ENCODE measurements at regions not wholly inside any gene's neighbourhood (a gene's known extent, or its start where the extent isn't known, plus 50 kb on each side); places are given as distances from the start of the nearest gene placed in this dataset.

- Histone ChIP-seq H3K9ac (ENCODE audit: low read depth in 1 of 2, low read length in 2 of 2) (no peak overlapping the region), H3K36me3 (ENCODE audit: control insufficient read depth in 1 of 2, insufficient read depth in 2 of 2, low read length in 2 of 2) (no peaks in the 10 kb centered on the region), H3K27ac (ENCODE audit: low read depth, low read length) (no peak overlapping the region), H3K4me3 (ENCODE audit: low read depth in 1 of 2, low read length in 2 of 2) (no peak overlapping the region), H3K9me3 (ENCODE audit: control insufficient read depth in 1 of 2, low read length in 2 of 2) (peaks cover 2 to 9% of the 10 kb centered on the region in 2 donors), H3K4me1 (ENCODE audit: control insufficient read depth in 1 of 2, insufficient read depth in 2 of 2, low read length in 2 of 2) (no peaks in the 10 kb centered on the region), H3K27me3 (ENCODE audit: control insufficient read depth in 1 of 2, insufficient read depth in 2 of 2, low read length in 2 of 2) (no peaks in the 10 kb centered on the region)
Observed at GRCh38 chr17:14749269-14749668, 448.4 kb downstream of the HS3ST3B1 start.

GRCh38 chr17:14748036-14748710 is 447.3 kb downstream of the HS3ST3B1 start:
- H3K9ac ChIP-seq (ENCODE audit: low read depth in 1 of 2, low read length in 2 of 2) = no peak overlapping the region
- H3K4me3 ChIP-seq (ENCODE audit: low read depth in 1 of 2, low read length in 2 of 2) = no peak overlapping the region
- no peaks in the 10 kb centered on the region for H3K27me3 ChIP-seq (ENCODE audit: control insufficient read depth in 1 of 2, insufficient read depth in 2 of 2, low read length in 2 of 2)
- peaks cover 2 to 9% of the 10 kb centered on the region in 2 donors for H3K9me3 ChIP-seq (ENCODE audit: control insufficient read depth in 1 of 2, low read length in 2 of 2)
- no peak overlapping the region for H3K27ac ChIP-seq (ENCODE audit: low read depth, low read length)
- H3K36me3 ChIP-seq (ENCODE audit: control insufficient read depth in 1 of 2, insufficient read depth in 2 of 2, low read length in 2 of 2) = no peaks in the 10 kb centered on the region
- no peaks in the 10 kb centered on the region for H3K4me1 ChIP-seq (ENCODE audit: control insufficient read depth in 1 of 2, insufficient read depth in 2 of 2, low read length in 2 of 2)

- Histone ChIP-seq H3K36me3 (ENCODE audit: control insufficient read depth in 1 of 2, insufficient read depth in 2 of 2, low read length in 2 of 2) (no peaks in the 10 kb centered on the region), H3K4me1 (ENCODE audit: control insufficient read depth in 1 of 2, insufficient read depth in 2 of 2, low read length in 2 of 2) (no peaks in the 10 kb centered on the region), H3K9ac (ENCODE audit: low read depth in 1 of 2, low read length in 2 of 2) (no peak overlapping the region), H3K9me3 (ENCODE audit: control insufficient read depth in 1 of 2, low read length in 2 of 2) (peaks cover 2 to 9% of the 10 kb centered on the region in 2 donors), H3K4me3 (ENCODE audit: low read depth in 1 of 2, low read length in 2 of 2) (no peak overlapping the region), H3K27ac (ENCODE audit: low read depth, low read length) (no peak overlapping the region), H3K27me3 (ENCODE audit: control insufficient read depth in 1 of 2, insufficient read depth in 2 of 2, low read length in 2 of 2) (no peaks in the 10 kb centered on the region)
Observed at GRCh38 chr17:14747603-14747950, 446.7 kb downstream of the HS3ST3B1 start.

GRCh38 chr17:14746822-14747602 is 446.1 kb downstream of the HS3ST3B1 start:
- Histone ChIP-seq H3K9me3 (ENCODE audit: control insufficient read depth in 1 of 2, low read length in 2 of 2) (peaks cover 2 to 9% of the 10 kb centered on the region in 2 donors), H3K4me3 (ENCODE audit: low read depth in 1 of 2, low read length in 2 of 2) (no peak overlapping the region), H3K9ac (ENCODE audit: low read depth in 1 of 2, low read length in 2 of 2) (no peak overlapping the region), H3K27me3 (ENCODE audit: control insufficient read depth in 1 of 2, insufficient read depth in 2 of 2, low read length in 2 of 2) (no peaks in the 10 kb centered on the region), H3K36me3 (ENCODE audit: control insufficient read depth in 1 of 2, insufficient read depth in 2 of 2, low read length in 2 of 2) (no peaks in the 10 kb centered on the region), H3K27ac (ENCODE audit: low read depth, low read length) (no peak overlapping the region), H3K4me1 (ENCODE audit: control insufficient read depth in 1 of 2, insufficient read depth in 2 of 2, low read length in 2 of 2) (no peaks in the 10 kb centered on the region)

- peaks cover 2 to 9% of the 10 kb centered on the region in 2 donors for H3K9me3 ChIP-seq (ENCODE audit: control insufficient read depth in 1 of 2, low read length in 2 of 2)
- no peak overlapping the region for H3K4me3 ChIP-seq (ENCODE audit: low read depth in 1 of 2, low read length in 2 of 2)
- no peak overlapping the region for H3K27ac ChIP-seq (ENCODE audit: low read depth, low read length)
- H3K27me3 ChIP-seq (ENCODE audit: control insufficient read depth in 1 of 2, insufficient read depth in 2 of 2, low read length in 2 of 2) = no peaks in the 10 kb centered on the region
- H3K9ac ChIP-seq (ENCODE audit: low read depth in 1 of 2, low read length in 2 of 2) = no peak overlapping the region
- no peaks in the 10 kb centered on the region for H3K36me3 ChIP-seq (ENCODE audit: control insufficient read depth in 1 of 2, insufficient read depth in 2 of 2, low read length in 2 of 2)
- H3K4me1 ChIP-seq (ENCODE audit: control insufficient read depth in 1 of 2, insufficient read depth in 2 of 2, low read length in 2 of 2) = no peaks in the 10 kb centered on the region
Observed at GRCh38 chr17:14745541-14745940, 444.7 kb downstream of the HS3ST3B1 start.

- no peaks in the 10 kb centered on the region for H3K4me1 ChIP-seq (ENCODE audit: control insufficient read depth in 1 of 2, insufficient read depth in 2 of 2, low read length in 2 of 2)
- no peaks in the 10 kb centered on the region for H3K27me3 ChIP-seq (ENCODE audit: control insufficient read depth in 1 of 2, insufficient read depth in 2 of 2, low read length in 2 of 2)
- no peak overlapping the region for H3K4me3 ChIP-seq (ENCODE audit: low read depth in 1 of 2, low read length in 2 of 2)
- H3K27ac ChIP-seq (ENCODE audit: low read depth, low read length) = no peak overlapping the region
- H3K9me3 ChIP-seq (ENCODE audit: control insufficient read depth in 1 of 2, low read length in 2 of 2) = peaks cover 2 to 9% of the 10 kb centered on the region in 2 donors
- H3K36me3 ChIP-seq (ENCODE audit: control insufficient read depth in 1 of 2, insufficient read depth in 2 of 2, low read length in 2 of 2) = no peaks in the 10 kb centered on the region
- H3K9ac ChIP-seq (ENCODE audit: low read depth in 1 of 2, low read length in 2 of 2) = no peak overlapping the region
Observed at GRCh38 chr17:14744761-14745473, 444.0 kb downstream of the HS3ST3B1 start.

- Histone ChIP-seq H3K36me3 (ENCODE audit: control insufficient read depth in 1 of 2, insufficient read depth in 2 of 2, low read length in 2 of 2) (no peaks in the 10 kb centered on the region), H3K27me3 (ENCODE audit: control insufficient read depth in 1 of 2, insufficient read depth in 2 of 2, low read length in 2 of 2) (no peaks in the 10 kb centered on the region), H3K4me1 (ENCODE audit: control insufficient read depth in 1 of 2, insufficient read depth in 2 of 2, low read length in 2 of 2) (no peaks in the 10 kb centered on the region), H3K4me3 (ENCODE audit: low read depth in 1 of 2, low read length in 2 of 2) (no peak overlapping the region), H3K9ac (ENCODE audit: low read depth in 1 of 2, low read length in 2 of 2) (no peak overlapping the region), H3K27ac (ENCODE audit: low read depth, low read length) (no peak overlapping the region), H3K9me3 (ENCODE audit: control insufficient read depth in 1 of 2, low read length in 2 of 2) (no peaks in the 10 kb centered on the region)
Observed at GRCh38 chr17:14741491-14741890, 440.6 kb downstream of the HS3ST3B1 start.

- no peak overlapping the region for H3K27ac ChIP-seq (ENCODE audit: low read depth, low read length)
- no peaks in the 10 kb centered on the region for H3K4me1 ChIP-seq (ENCODE audit: control insufficient read depth in 1 of 2, insufficient read depth in 2 of 2, low read length in 2 of 2)
- no peak overlapping the region for H3K9ac ChIP-seq (ENCODE audit: low read depth in 1 of 2, low read length in 2 of 2)
- no peaks in the 10 kb centered on the region for H3K27me3 ChIP-seq (ENCODE audit: control insufficient read depth in 1 of 2, insufficient read depth in 2 of 2, low read length in 2 of 2)
- no peaks in the 10 kb centered on the region for H3K9me3 ChIP-seq (ENCODE audit: control insufficient read depth in 1 of 2, low read length in 2 of 2)
- no peaks in the 10 kb centered on the region for H3K36me3 ChIP-seq (ENCODE audit: control insufficient read depth in 1 of 2, insufficient read depth in 2 of 2, low read length in 2 of 2)
- H3K4me3 ChIP-seq (ENCODE audit: low read depth in 1 of 2, low read length in 2 of 2) = no peak overlapping the region
Observed at GRCh38 chr17:14739656-14740431, 439.0 kb downstream of the HS3ST3B1 start.

- no peaks in the 10 kb centered on the region for H3K4me1 ChIP-seq (ENCODE audit: control insufficient read depth in 1 of 2, insufficient read depth in 2 of 2, low read length in 2 of 2)
- no peaks in the 10 kb centered on the region for H3K27me3 ChIP-seq (ENCODE audit: control insufficient read depth in 1 of 2, insufficient read depth in 2 of 2, low read length in 2 of 2)
- H3K4me3 ChIP-seq (ENCODE audit: low read depth in 1 of 2, low read length in 2 of 2) = no peak overlapping the region
- no peaks in the 10 kb centered on the region for H3K9me3 ChIP-seq (ENCODE audit: control insufficient read depth in 1 of 2, low read length in 2 of 2)
- H3K36me3 ChIP-seq (ENCODE audit: control insufficient read depth in 1 of 2, insufficient read depth in 2 of 2, low read length in 2 of 2) = no peaks in the 10 kb centered on the region
- no peak overlapping the region for H3K9ac ChIP-seq (ENCODE audit: low read depth in 1 of 2, low read length in 2 of 2)
- no peak overlapping the region for H3K27ac ChIP-seq (ENCODE audit: low read depth, low read length)
Observed at GRCh38 chr17:14738652-14738988, 437.7 kb downstream of the HS3ST3B1 start.
